B cell (primary cell): ENCODE measurements at regions not wholly inside any gene's neighbourhood (a gene's known extent, or its start where the extent isn't known, plus 50 kb on each side); places are given as distances from the start of the nearest gene placed in this dataset.

Experiments used
- EZH2 ChIP-seq: IDR thresholded peaks from 2 replicates; pipeline ENCODE4 v1.6.1; 2012; ENCODE audit warnings: borderline replicate concordance, low read depth, mild to moderate bottlenecking, moderate library complexity, low read length; ENCODE audit not compliant: insufficient read depth, poor library complexity, severe bottlenecking
- TF ChIP-seq, protein P1 (sequence below): fragments of 200-600 bp; IDR thresholded peaks from one replicate; pipeline ENCODE4 v1.8.0; 2022; ENCODE audit warnings: antibody characterized with exemption, mild to moderate bottlenecking

DNA sequence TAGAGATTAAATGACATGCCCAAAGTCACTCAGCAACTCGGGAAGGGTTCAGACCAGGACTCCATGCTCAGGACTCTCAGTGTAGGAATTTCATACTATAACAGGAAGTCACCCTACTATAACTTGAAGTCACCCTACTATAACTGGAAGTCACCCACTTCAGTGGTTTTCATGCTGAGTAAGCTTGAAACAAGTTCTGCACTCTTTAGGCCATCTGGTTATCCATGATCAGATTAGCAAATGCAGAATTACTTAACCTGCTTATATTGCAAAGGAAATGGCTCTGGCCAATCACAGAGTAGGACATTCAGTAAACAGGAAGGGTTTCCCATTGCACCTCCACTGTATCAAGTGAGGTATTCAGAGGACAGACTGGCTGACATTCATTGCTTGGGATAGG is 1240.4 kb downstream of the GATA3 start:
- TF ChIP-seq, protein P1, sequence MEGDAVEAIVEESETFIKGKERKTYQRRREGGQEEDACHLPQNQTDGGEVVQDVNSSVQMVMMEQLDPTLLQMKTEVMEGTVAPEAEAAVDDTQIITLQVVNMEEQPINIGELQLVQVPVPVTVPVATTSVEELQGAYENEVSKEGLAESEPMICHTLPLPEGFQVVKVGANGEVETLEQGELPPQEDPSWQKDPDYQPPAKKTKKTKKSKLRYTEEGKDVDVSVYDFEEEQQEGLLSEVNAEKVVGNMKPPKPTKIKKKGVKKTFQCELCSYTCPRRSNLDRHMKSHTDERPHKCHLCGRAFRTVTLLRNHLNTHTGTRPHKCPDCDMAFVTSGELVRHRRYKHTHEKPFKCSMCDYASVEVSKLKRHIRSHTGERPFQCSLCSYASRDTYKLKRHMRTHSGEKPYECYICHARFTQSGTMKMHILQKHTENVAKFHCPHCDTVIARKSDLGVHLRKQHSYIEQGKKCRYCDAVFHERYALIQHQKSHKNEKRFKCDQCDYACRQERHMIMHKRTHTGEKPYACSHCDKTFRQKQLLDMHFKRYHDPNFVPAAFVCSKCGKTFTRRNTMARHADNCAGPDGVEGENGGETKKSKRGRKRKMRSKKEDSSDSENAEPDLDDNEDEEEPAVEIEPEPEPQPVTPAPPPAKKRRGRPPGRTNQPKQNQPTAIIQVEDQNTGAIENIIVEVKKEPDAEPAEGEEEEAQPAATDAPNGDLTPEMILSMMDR = no peak
- TF ChIP-seq EZH2 = no peak
